ENCODE measurements at regions not wholly inside any gene's neighbourhood (a gene's known extent, or its start where the extent isn't known, plus 50 kb on each side); places are given as distances from the start of the nearest gene placed in this dataset.

DNA sequence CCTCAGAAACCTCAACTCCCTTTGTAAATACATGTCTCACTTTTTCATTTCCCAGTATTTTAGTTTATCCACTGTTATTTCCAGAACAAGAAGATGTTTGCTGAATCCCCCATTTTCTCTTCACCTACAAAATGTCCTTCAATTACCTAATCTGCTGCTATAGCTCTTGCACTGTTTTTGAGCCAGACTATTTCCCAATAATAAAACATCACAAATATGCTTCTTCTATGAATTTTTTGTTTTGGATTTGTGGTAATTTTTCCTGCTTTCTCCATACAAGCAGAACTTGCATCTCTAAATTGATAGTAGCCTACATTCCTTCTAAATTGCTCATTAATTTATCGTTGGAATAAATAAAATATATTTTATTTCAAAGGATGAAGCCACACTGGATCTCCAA lies 199.6 kb upstream of the C1orf87 start:
- DNase-seq (ENCODE audit: low read depth, low spot score) = no peak
- Mint-ChIP-seq H3K36me3 (ENCODE audit: low read depth) (peaks cover 3% of the 10 kb centered on the region), H3K9me3 (peaks cover 8% of the 10 kb centered on the region), H3K27me3 (ENCODE audit: low read depth) (no peaks in the 10 kb centered on the region), H3K4me1 (no peaks in the 10 kb centered on the region), H3K4me3 (no peak overlapping the region), H3K27ac (ENCODE audit: unreplicated experiment) (no peak overlapping the region)
- TF ChIP-seq, protein P1, sequence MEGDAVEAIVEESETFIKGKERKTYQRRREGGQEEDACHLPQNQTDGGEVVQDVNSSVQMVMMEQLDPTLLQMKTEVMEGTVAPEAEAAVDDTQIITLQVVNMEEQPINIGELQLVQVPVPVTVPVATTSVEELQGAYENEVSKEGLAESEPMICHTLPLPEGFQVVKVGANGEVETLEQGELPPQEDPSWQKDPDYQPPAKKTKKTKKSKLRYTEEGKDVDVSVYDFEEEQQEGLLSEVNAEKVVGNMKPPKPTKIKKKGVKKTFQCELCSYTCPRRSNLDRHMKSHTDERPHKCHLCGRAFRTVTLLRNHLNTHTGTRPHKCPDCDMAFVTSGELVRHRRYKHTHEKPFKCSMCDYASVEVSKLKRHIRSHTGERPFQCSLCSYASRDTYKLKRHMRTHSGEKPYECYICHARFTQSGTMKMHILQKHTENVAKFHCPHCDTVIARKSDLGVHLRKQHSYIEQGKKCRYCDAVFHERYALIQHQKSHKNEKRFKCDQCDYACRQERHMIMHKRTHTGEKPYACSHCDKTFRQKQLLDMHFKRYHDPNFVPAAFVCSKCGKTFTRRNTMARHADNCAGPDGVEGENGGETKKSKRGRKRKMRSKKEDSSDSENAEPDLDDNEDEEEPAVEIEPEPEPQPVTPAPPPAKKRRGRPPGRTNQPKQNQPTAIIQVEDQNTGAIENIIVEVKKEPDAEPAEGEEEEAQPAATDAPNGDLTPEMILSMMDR (conservative IDR thresholded peaks at IDR 0.05) = no peak

DNA sequence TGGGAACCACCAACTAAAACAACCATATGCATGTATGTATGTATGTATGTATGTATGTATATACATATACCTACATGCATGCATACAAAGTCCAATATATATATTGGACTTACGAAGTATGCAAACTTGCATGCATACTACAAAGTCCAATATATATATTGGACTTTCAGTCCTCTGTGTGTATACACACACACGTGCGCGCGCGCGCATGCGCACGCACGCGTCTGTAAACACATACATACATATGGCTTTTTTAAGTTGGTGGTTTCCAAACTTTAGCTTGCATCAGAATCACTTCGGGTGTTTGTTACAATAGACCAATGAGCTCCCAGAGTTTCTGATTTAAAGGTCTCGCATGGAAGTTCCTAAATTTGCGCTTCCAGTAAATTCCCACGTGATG lies 197.5 kb upstream of the C1orf87 start:
- DNase-seq (ENCODE audit: low read depth, low spot score) = no peak
- H3K36me3 Mint-ChIP-seq (ENCODE audit: low read depth) = peaks cover 3% of the 10 kb centered on the region
- H3K4me3 Mint-ChIP-seq = no peak overlapping the region
- H3K27me3 Mint-ChIP-seq (ENCODE audit: low read depth) = no peaks in the 10 kb centered on the region
- TF ChIP-seq, protein P1 (conservative IDR thresholded peaks at IDR 0.05) = no peak
- no peak overlapping the region for H3K27ac Mint-ChIP-seq (ENCODE audit: unreplicated experiment)
- H3K4me1 Mint-ChIP-seq = no peaks in the 10 kb centered on the region
- H3K9me3 Mint-ChIP-seq = peaks cover 9% of the 10 kb centered on the region

DNA sequence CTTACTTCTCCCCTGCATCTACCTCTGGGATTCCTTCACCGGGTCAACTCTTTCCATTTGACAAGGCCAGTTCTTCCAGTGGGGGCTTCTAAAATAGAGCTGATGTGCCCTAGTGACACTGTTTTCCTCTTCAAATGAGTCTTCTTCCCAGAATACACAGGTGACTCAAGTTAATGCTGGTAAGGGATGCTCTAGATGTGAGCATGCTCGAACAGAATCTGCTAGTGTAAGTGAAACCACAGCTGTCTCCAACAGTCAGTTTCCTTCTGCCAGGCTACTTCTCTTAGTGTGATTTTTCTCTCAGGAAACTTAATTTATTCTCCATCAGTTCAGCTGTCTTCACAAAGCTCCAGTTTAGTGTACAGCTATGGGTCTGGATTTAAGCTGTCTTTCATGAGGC lies 194.9 kb upstream of the C1orf87 start:
- Mint-ChIP-seq H3K4me3 (no peak overlapping the region), H3K4me1 (no peaks in the 10 kb centered on the region), H3K27ac (ENCODE audit: unreplicated experiment) (no peak overlapping the region), H3K27me3 (ENCODE audit: low read depth) (no peaks in the 10 kb centered on the region), H3K36me3 (ENCODE audit: low read depth) (peaks cover 3% of the 10 kb centered on the region), H3K9me3 (peaks cover 9% of the 10 kb centered on the region)
- TF ChIP-seq, protein P1 (conservative IDR thresholded peaks at IDR 0.05) = no peak
- no peak for DNase-seq (ENCODE audit: low read depth, low spot score)

DNA sequence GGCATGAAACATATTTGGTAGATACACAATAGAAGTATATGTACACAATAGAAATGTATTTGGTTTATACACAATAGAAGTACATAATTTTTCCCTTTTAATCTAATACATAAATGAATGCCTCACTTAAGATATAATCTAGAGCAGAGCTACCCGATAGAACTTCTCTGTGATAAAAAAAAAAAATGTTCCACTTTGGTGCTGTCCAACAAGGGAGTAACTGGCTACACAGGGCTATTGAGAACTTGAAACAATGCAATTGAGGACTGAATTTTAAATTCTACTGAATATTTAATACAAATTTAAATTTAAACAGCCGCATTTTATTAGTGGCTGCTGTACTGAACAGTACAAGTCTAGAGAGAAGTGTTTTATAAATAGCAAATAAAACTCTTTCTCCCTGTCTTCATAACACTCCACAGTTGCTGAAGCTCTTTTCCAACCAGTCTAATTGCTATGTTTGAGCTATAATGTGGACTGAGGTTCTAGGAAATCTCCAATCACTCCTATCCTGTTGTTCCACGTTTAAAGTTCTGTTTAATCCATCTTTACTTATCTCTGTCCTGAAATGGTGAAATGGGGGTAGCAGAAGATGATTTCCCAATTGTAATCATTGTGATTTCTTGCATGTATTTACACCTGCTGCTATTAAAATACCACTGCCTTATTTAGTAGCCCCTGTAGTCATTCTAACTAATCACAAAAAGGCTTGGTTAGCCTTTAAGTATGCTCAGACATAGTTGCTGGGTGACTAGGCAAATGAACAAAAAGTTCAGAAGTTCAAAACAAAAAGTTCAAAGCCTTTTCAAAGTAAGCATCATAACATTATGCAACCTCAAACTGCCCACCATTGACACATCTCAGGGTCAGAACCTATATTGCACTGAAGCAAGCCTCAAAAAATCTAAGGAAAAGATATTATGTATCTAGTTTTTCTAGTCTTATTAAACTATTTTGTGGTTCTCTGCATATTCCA lies 192.3 kb upstream of the C1orf87 start:
- H3K36me3 Mint-ChIP-seq (ENCODE audit: low read depth) = peaks cover 3% of the 10 kb centered on the region
- DNase-seq (ENCODE audit: low read depth, low spot score) = no peak
- no peak overlapping the region for H3K4me3 Mint-ChIP-seq
- no peaks in the 10 kb centered on the region for H3K27me3 Mint-ChIP-seq (ENCODE audit: low read depth)
- TF ChIP-seq, protein P1 (conservative IDR thresholded peaks at IDR 0.05) = no peak
- H3K27ac Mint-ChIP-seq (ENCODE audit: unreplicated experiment) = no peak overlapping the region
- H3K9me3 Mint-ChIP-seq = peaks cover 9% of the 10 kb centered on the region
- no peaks in the 10 kb centered on the region for H3K4me1 Mint-ChIP-seq

DNA sequence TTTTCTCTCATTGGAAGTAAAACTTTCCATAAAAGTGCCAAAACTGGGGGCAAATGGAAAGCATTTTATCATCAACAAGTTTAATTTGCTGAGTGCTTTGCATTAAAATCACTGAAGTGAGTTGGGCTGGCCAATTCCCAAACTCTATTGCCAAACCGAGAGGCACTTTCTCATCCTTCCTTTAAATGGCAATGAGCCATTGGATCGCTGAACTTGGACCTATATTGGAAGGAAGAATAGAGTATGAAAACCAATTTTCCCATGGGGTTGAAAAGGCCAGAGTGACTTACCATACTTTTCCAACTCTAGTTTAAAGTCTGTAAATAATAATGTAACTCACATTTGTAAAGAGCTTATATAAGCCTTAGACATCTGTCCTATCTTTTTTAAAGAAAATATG lies 189.1 kb upstream of the C1orf87 start:
- no peak overlapping the region for H3K4me3 Mint-ChIP-seq
- no peak overlapping the region for H3K27ac Mint-ChIP-seq (ENCODE audit: unreplicated experiment)

More for the DNA sequence above, 189.1 kb upstream of the C1orf87 start:
- TF ChIP-seq, protein P1 (conservative IDR thresholded peaks at IDR 0.05) = no peak
- Mint-ChIP-seq H3K36me3 (ENCODE audit: low read depth) (no peaks in the 10 kb centered on the region), H3K9me3 (no peaks in the 10 kb centered on the region), H3K4me1 (no peaks in the 10 kb centered on the region), H3K27me3 (ENCODE audit: low read depth) (no peaks in the 10 kb centered on the region)
- no peak for DNase-seq (ENCODE audit: low read depth, low spot score)
